ENCODE measurements at regions not wholly inside any gene's neighbourhood (a gene's known extent, or its start where the extent isn't known, plus 50 kb on each side); places are given as distances from the start of the nearest gene placed in this dataset.

DNA sequence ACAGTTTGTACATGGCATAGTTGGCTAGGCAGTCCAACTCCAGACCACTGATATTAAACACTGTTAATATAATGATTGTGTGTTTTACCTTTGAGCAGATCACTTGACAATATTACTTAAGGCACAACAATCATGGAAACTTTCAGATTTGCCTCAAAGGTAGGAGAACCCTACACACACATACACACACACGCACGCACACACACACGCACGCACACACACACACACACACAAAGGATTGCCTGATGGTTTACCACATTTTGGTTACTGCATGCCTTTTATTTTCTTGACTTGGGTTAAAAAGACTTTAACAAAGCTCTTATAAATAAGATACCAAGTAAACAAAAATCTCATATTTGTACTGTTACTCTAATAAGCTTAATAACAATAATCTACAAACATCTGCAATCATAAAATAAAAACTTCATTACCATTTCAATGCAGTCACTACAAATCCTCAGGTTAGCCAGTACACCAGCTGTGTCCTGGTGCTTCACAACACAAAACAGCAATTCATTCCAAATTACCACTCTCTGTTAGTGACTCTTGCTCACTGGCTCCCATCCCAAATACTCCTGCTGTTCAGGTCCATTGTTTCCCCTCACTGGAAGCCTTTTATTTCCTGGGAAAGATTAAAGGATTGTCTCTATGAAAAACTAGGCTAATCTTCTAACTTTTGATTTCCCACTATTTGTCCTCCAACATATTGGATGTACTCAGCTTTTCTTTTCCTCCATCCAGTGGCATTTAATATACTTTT, 175.2 kb upstream of the ATP2B1 start:
- Histone ChIP-seq H3K9me3 (replicated peaks; ENCODE audit: insufficient read depth, low read length) (no peaks in the 10 kb centered on the region), H3K79me2 (ENCODE audit: low read length) (no peaks in the 10 kb centered on the region), H3K27ac (ENCODE audit: low read length) (no peak overlapping the region), H3K4me1 (ENCODE audit: low read length) (peaks cover 12% of the 10 kb centered on the region; the same call in 1 of the 2 replicates), H3K36me3 (replicated peaks; ENCODE audit: insufficient read depth, low read length) (no peaks in the 10 kb centered on the region), H3K4me3 (ENCODE audit: low read length) (no peak overlapping the region), H4K20me1 (ENCODE audit: insufficient read depth, low read length) (no peaks in the 10 kb centered on the region), H3K4me2 (ENCODE audit: low read depth, low read length) (no peak overlapping the region), H3F3A (ENCODE audit: insufficient read depth, low read length) (no peaks in the 10 kb centered on the region), H3K9ac (ENCODE audit: low read length) (no peak overlapping the region), H3K9me2 (replicated peaks; ENCODE audit: insufficient read depth, low read length) (no peaks in the 10 kb centered on the region), H3K27me3 (replicated peaks; ENCODE audit: insufficient read depth, low read length) (no peaks in the 10 kb centered on the region), H2AFZ (ENCODE audit: low read length) (no peak overlapping the region)
- no peak for DNase-seq
- TF ChIP-seq EZH2phosphoT487 (IDR thresholded peaks at IDR 0.05; ENCODE audit: low read length) (no peak), EZH2 (optimal IDR thresholded peaks at IDR 0.05; ENCODE audit: low read depth, low read length) (no peak)
- TF ChIP-seq, protein P1, sequence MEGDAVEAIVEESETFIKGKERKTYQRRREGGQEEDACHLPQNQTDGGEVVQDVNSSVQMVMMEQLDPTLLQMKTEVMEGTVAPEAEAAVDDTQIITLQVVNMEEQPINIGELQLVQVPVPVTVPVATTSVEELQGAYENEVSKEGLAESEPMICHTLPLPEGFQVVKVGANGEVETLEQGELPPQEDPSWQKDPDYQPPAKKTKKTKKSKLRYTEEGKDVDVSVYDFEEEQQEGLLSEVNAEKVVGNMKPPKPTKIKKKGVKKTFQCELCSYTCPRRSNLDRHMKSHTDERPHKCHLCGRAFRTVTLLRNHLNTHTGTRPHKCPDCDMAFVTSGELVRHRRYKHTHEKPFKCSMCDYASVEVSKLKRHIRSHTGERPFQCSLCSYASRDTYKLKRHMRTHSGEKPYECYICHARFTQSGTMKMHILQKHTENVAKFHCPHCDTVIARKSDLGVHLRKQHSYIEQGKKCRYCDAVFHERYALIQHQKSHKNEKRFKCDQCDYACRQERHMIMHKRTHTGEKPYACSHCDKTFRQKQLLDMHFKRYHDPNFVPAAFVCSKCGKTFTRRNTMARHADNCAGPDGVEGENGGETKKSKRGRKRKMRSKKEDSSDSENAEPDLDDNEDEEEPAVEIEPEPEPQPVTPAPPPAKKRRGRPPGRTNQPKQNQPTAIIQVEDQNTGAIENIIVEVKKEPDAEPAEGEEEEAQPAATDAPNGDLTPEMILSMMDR (IDR thresholded peaks at IDR 0.05; ENCODE audit: low read length) = no peak

DNA sequence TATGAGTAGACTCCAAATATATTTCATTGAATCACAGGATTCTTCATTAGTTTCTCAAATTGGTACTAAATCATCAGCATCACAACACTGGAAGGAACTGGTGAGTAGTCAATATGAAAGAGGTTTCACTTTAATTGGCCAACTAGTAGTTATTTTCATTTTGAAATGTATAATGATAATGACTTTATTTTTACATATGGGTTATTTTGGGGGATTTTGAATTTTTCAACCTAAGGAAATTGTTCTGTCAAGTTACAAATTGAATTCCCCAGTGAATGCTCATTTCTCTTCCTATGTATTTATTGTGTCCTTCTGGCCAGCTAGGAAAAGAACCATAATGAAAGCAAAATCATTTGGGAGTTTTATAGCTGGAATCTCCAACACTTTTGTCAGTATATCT, 174.2 kb upstream of the ATP2B1 start:
- no peaks in the 10 kb centered on the region for H3K27me3 ChIP-seq (replicated peaks; ENCODE audit: insufficient read depth, low read length)
- no peak overlapping the region for H3K4me2 ChIP-seq (ENCODE audit: low read depth, low read length)
- no peaks in the 10 kb centered on the region for H3F3A ChIP-seq (ENCODE audit: insufficient read depth, low read length)
- no peaks in the 10 kb centered on the region for H3K36me3 ChIP-seq (replicated peaks; ENCODE audit: insufficient read depth, low read length)
- H2AFZ ChIP-seq (ENCODE audit: low read length) = no peak overlapping the region
- no peaks in the 10 kb centered on the region for H3K9me3 ChIP-seq (replicated peaks; ENCODE audit: insufficient read depth, low read length)
- H3K9ac ChIP-seq (ENCODE audit: low read length) = no peak overlapping the region
- no peaks in the 10 kb centered on the region for H3K9me2 ChIP-seq (replicated peaks; ENCODE audit: insufficient read depth, low read length)
- H3K4me1 ChIP-seq (ENCODE audit: low read length) = peaks cover 15% of the 10 kb centered on the region; the same call in 1 of the 2 replicates
- no peaks in the 10 kb centered on the region for H3K79me2 ChIP-seq (ENCODE audit: low read length)
- no peak for DNase-seq
- no peak overlapping the region for H3K27ac ChIP-seq (ENCODE audit: low read length)
- H4K20me1 ChIP-seq (ENCODE audit: insufficient read depth, low read length) = no peaks in the 10 kb centered on the region
- TF ChIP-seq, protein P1 (IDR thresholded peaks at IDR 0.05; ENCODE audit: low read length) = no peak
- TF ChIP-seq EZH2phosphoT487 (IDR thresholded peaks at IDR 0.05; ENCODE audit: low read length) = no peak
- TF ChIP-seq EZH2 (optimal IDR thresholded peaks at IDR 0.05; ENCODE audit: low read depth, low read length) = no peak
- no peak overlapping the region for H3K4me3 ChIP-seq (ENCODE audit: low read length)

DNA sequence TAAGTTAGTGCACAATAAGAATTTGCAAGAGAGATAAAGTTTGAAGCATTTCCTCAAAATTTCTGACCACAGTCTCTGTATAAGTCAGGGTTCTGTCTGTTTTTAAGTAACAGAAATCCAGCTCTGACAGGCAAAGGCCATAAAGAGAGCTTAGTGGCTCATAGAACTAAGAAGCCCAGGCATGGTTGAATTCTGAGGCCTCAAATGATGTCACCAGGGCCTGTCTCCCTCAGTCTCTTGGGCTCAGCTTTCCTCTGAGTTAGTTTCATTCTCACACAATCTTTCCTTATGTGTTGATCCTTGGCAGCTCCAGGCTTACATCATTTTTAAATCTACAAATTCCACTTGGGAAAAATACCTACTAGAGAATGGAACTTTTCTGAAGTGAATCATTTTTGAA, 173.4 kb upstream of the ATP2B1 start:
- Histone ChIP-seq H3K9me3 (replicated peaks; ENCODE audit: insufficient read depth, low read length) (no peaks in the 10 kb centered on the region), H3K4me3 (ENCODE audit: low read length) (no peak overlapping the region), H3K27ac (ENCODE audit: low read length) (no peak overlapping the region), H3K4me1 (ENCODE audit: low read length) (peaks cover 15% of the 10 kb centered on the region; the same call in 1 of the 2 replicates), H3K9ac (ENCODE audit: low read length) (no peak overlapping the region), H3K9me2 (replicated peaks; ENCODE audit: insufficient read depth, low read length) (no peaks in the 10 kb centered on the region), H4K20me1 (ENCODE audit: insufficient read depth, low read length) (no peaks in the 10 kb centered on the region), H3K36me3 (replicated peaks; ENCODE audit: insufficient read depth, low read length) (no peaks in the 10 kb centered on the region), H3K27me3 (replicated peaks; ENCODE audit: insufficient read depth, low read length) (no peaks in the 10 kb centered on the region), H3K4me2 (ENCODE audit: low read depth, low read length) (no peak overlapping the region), H3K79me2 (ENCODE audit: low read length) (no peaks in the 10 kb centered on the region), H2AFZ (ENCODE audit: low read length) (no peak overlapping the region), H3F3A (ENCODE audit: insufficient read depth, low read length) (no peaks in the 10 kb centered on the region)
- no peak for TF ChIP-seq EZH2 (optimal IDR thresholded peaks at IDR 0.05; ENCODE audit: low read depth, low read length)
- no peak for TF ChIP-seq EZH2phosphoT487 (IDR thresholded peaks at IDR 0.05; ENCODE audit: low read length)
- TF ChIP-seq, protein P1 (IDR thresholded peaks at IDR 0.05; ENCODE audit: low read length) = no peak
- DNase-seq = no peak
